HUES64 (cell line): ENCODE measurements at regions not wholly inside any gene's neighbourhood (a gene's known extent, or its start where the extent isn't known, plus 50 kb on each side); places are given as distances from the start of the nearest gene placed in this dataset.

Experiments used
- H3K27ac ChIP-seq: 2 replicates; pipeline ENCODE4 v1.7.0; 2013; ENCODE audit warnings: low read depth, low read length, inconsistent platforms
- H3K27me3 ChIP-seq: 2 replicates; pipeline ENCODE4 v1.6.1; 2013; ENCODE audit warnings: mild to moderate bottlenecking, low read length; ENCODE audit not compliant: insufficient read depth
- H3K36me3 ChIP-seq: 2 replicates; pipeline ENCODE4 v1.6.1; 2013; ENCODE audit warnings: mild to moderate bottlenecking, low read length; ENCODE audit not compliant: insufficient read depth
- H3K4me1 ChIP-seq: 2 replicates; pipeline ENCODE4 v1.6.1; 2013; ENCODE audit warnings: mild to moderate bottlenecking, low read length, moderate library complexity; ENCODE audit not compliant: insufficient read depth
- H3K4me3 ChIP-seq: 2 replicates; pipeline ENCODE4 v1.5.1; 2013; ENCODE audit warnings: mild to moderate bottlenecking, low read length, moderate library complexity
- H3K9ac ChIP-seq: 2 replicates; pipeline ENCODE4 v1.6.1; 2013; ENCODE audit warnings: mild to moderate bottlenecking, low read depth, low read length
- H3K9me3 ChIP-seq: 2 replicates; pipeline ENCODE4 v1.6.1; 2013; ENCODE audit warnings: low read depth, low read length; ENCODE audit not compliant: insufficient read depth
- WGBS: fragments of 150-250, 120-280 bp; methylation state at CpG from one replicate; pipeline ENCODE4 v1.1.7; 2013; ENCODE audit warnings: missing lambda C conversion rate; 5-methylcytosine and 5-hydroxymethylcytosine counted together

- 95% methylated on average over 5 of the region's 5 CpGs for WGBS
- H3K4me1 ChIP-seq: 0 out of 2 replicates have a peak, but pooled peaks cover 3% of the 10 kb centered on the region
- no peaks in the 10 kb centered on the region for H3K27me3 ChIP-seq
- H3K9ac ChIP-seq: no peak overlapping the region
- H3K27ac ChIP-seq: no peak overlapping the region
- H3K4me3 ChIP-seq: no peak overlapping the region
- no peaks in the 10 kb centered on the region for H3K9me3 ChIP-seq
- no peaks in the 10 kb centered on the region for H3K36me3 ChIP-seq
These were observed 112.5 kb upstream of the SOX9 start for GRCh38 chr17:72008236-72008876.

- no peaks in the 10 kb centered on the region for H3K27me3 ChIP-seq
- H3K36me3 ChIP-seq: no peaks in the 10 kb centered on the region
- H3K4me3 ChIP-seq: no peak overlapping the region
- H3K9ac ChIP-seq: no peak overlapping the region
- H3K9me3 ChIP-seq: no peaks in the 10 kb centered on the region
- no peaks in the 10 kb centered on the region for H3K4me1 ChIP-seq
- WGBS: 100% methylated on average over 1 of the region's 1 CpG
- H3K27ac ChIP-seq: no peak overlapping the region
These were observed 109.3 kb upstream of the SOX9 start for GRCh38 chr17:72011561-72011960.

- Histone ChIP-seq H3K9ac (no peak overlapping the region), H3K27ac (no peak overlapping the region), H3K9me3 (no peaks in the 10 kb centered on the region), H3K4me1 (peaks cover 5% of the 10 kb centered on the region), H3K36me3 (no peaks in the 10 kb centered on the region), H3K4me3 (no peak overlapping the region), H3K27me3 (no peaks in the 10 kb centered on the region)
- WGBS: 100% methylated on average over 3 of the region's 3 CpGs
These were observed 99.3 kb upstream of the SOX9 start for GRCh38 chr17:72021417-72022041.

GRCh38 chr17:72022328-72023275 is 98.2 kb upstream of the SOX9 start:
- WGBS: 97% methylated on average over 5 of the region's 6 CpGs
- no peaks in the 10 kb centered on the region for H3K9me3 ChIP-seq
- no peak overlapping the region for H3K27ac ChIP-seq
- H3K4me3 ChIP-seq: no peak overlapping the region
- H3K36me3 ChIP-seq: no peaks in the 10 kb centered on the region
- H3K4me1 ChIP-seq: peaks cover 12% of the 10 kb centered on the region
- H3K9ac ChIP-seq: no peak overlapping the region
- H3K27me3 ChIP-seq: no peaks in the 10 kb centered on the region

- Histone ChIP-seq H3K27ac (no peak overlapping the region), H3K9ac (no peak overlapping the region), H3K27me3 (no peaks in the 10 kb centered on the region), H3K4me3 (no peak overlapping the region), H3K36me3 (no peaks in the 10 kb centered on the region), H3K4me1 (peaks cover 21% of the 10 kb centered on the region), H3K9me3 (no peaks in the 10 kb centered on the region)
These were observed 96.4 kb upstream of the SOX9 start for GRCh38 chr17:72024457-72024856.

- Histone ChIP-seq H3K4me1 (peaks cover 27% of the 10 kb centered on the region), H3K27me3 (no peaks in the 10 kb centered on the region), H3K4me3 (no peak overlapping the region), H3K36me3 (no peaks in the 10 kb centered on the region), H3K27ac (no peak overlapping the region), H3K9ac (no peak overlapping the region), H3K9me3 (no peaks in the 10 kb centered on the region)
- WGBS: 68% methylated on average over 5 of the region's 5 CpGs
These were observed 95.7 kb upstream of the SOX9 start for GRCh38 chr17:72025113-72025512.

- peak overlapping the region; percentile 52 for H3K4me3 ChIP-seq
- H3K9ac ChIP-seq: peak overlapping the region; percentile 40
- 2% methylated on average over 18 of the region's 22 CpGs for WGBS
- H3K9me3 ChIP-seq: no peaks in the 10 kb centered on the region
- H3K27me3 ChIP-seq: no peaks in the 10 kb centered on the region
- H3K36me3 ChIP-seq: no peaks in the 10 kb centered on the region
- H3K27ac ChIP-seq: peak overlapping the region; percentile 84
- peaks cover 44% of the 10 kb centered on the region for H3K4me1 ChIP-seq
These were observed 90.5 kb upstream of the SOX9 start for GRCh38 chr17:72030067-72030899.

- Histone ChIP-seq H3K4me1 (peaks cover 42% of the 10 kb centered on the region), H3K27me3 (no peaks in the 10 kb centered on the region), H3K9ac (no peak overlapping the region), H3K27ac (no peak overlapping the region), H3K9me3 (no peaks in the 10 kb centered on the region), H3K4me3 (peak overlapping the region; percentile 52; the same call in 1 of the 2 replicates), H3K36me3 (no peaks in the 10 kb centered on the region)
- WGBS: 77% methylated on average over 7 of the region's 8 CpGs
These were observed 89.5 kb upstream of the SOX9 start for GRCh38 chr17:72031219-72031884.

GRCh38 chr17:72033334-72033733 is 87.5 kb upstream of the SOX9 start:
- 98% methylated on average over 3 of the region's 4 CpGs for WGBS
- H3K4me3 ChIP-seq: no peak overlapping the region
- no peaks in the 10 kb centered on the region for H3K27me3 ChIP-seq
- no peaks in the 10 kb centered on the region for H3K36me3 ChIP-seq
- H3K9ac ChIP-seq: no peak overlapping the region
- peaks cover 36% of the 10 kb centered on the region for H3K4me1 ChIP-seq
- H3K9me3 ChIP-seq: no peaks in the 10 kb centered on the region
- no peak overlapping the region for H3K27ac ChIP-seq

GRCh38 chr17:72034000-72034399 is 86.8 kb upstream of the SOX9 start:
- Histone ChIP-seq H3K36me3 (no peaks in the 10 kb centered on the region), H3K9me3 (no peaks in the 10 kb centered on the region), H3K27ac (no peak overlapping the region), H3K4me1 (peaks cover 30% of the 10 kb centered on the region), H3K9ac (no peak overlapping the region), H3K4me3 (no peak overlapping the region), H3K27me3 (no peaks in the 10 kb centered on the region)
- 100% methylated on average over 1 of the region's 2 CpGs for WGBS
